H1 (cell line): ENCODE measurements at regions not wholly inside any gene's neighbourhood (a gene's known extent, or its start where the extent isn't known, plus 50 kb on each side); places are given as distances from the start of the nearest gene placed in this dataset.

Experiments
- CTCF ChIA-PET: fragments of 300-600 bp; sonication (Branson Sonifier 250); formaldehyde crosslinking; loops from one replicate; lab custom pipeline; 2021; ENCODE audit not compliant: partially characterized antibody; lab: Charles Lee
- POLR2A ChIA-PET: fragments of 300-600 bp; sonication (Branson Sonifier 250); formaldehyde crosslinking; loops from one replicate; lab custom pipeline; 2021; ENCODE audit warnings: inconsistent platforms; ENCODE audit not compliant: partially characterized antibody; lab: Charles Lee
- DNase-seq, 2 experiments: peaks; one replicate each; pipeline versions ENCODE4 v3.0.0 to v3.0.0-alpha.2; 2010 to 2022; ENCODE audit warnings: low spot score in 2 of 2, low read depth in 1 of 2, mixed read lengths in 1 of 2
- FAIRE-seq: peaks from 2 replicates; lab custom pipeline; 2011; peaks lifted over from hg19 to GRCh38; lab: Jason Lieb, UNC
- H2AFZ ChIP-seq: 2 replicates; pipeline ENCODE4 v1.8.1; 2012; ENCODE audit warnings: low read length, inconsistent platforms
- H2AK5ac ChIP-seq: 2 replicates; pipeline ENCODE4 v1.6.1; 2013; ENCODE audit warnings: low read depth, low read length
- H2BK120ac ChIP-seq: replicated peaks from 2 replicates; pipeline ENCODE3; 2013; ENCODE audit warnings: low read depth, low read length, inconsistent platforms
- H2BK12ac ChIP-seq: 2 replicates; pipeline ENCODE4 v1.6.1; 2013; ENCODE audit warnings: low read depth, low read length
- H2BK15ac ChIP-seq: 2 replicates; pipeline ENCODE4 v1.6.1; 2013; ENCODE audit warnings: low read length
- H2BK20ac ChIP-seq: 2 replicates; pipeline ENCODE4 v1.6.1; 2013; ENCODE audit warnings: low read length
- H2BK5ac ChIP-seq: 2 replicates; pipeline ENCODE4 v1.6.1; 2013; ENCODE audit warnings: low read depth, low read length
- H3K14ac ChIP-seq: 2 replicates; pipeline ENCODE4 v1.6.1; 2013; ENCODE audit warnings: inconsistent platforms; ENCODE audit not compliant: insufficient read length
- H3K18ac ChIP-seq: 2 replicates; pipeline ENCODE4 v1.6.1; 2013; ENCODE audit warnings: low read length; ENCODE audit errors: extremely low read depth
- H3K23ac ChIP-seq: 2 replicates; pipeline ENCODE4 v1.6.1; 2013; ENCODE audit warnings: inconsistent platforms; ENCODE audit not compliant: insufficient read length
- H3K23me2 ChIP-seq: 2 replicates; pipeline ENCODE4 v1.6.1; 2013; ENCODE audit warnings: low read depth, low read length
- H3K27ac ChIP-seq: 2 replicates; pipeline ENCODE4 v1.6.1; 2011; ENCODE audit warnings: low read depth, low read length, inconsistent platforms
- H3K27me3 ChIP-seq, 4 experiments: replicated peaks in 1 of 4; 1 replicate in 1 of 4; 2 replicates in 3 of 4; pipeline versions ENCODE4 v1.6.1 to v1.8.1; 2011 to 2013; ENCODE audit warnings: low read length in 3 of 4, mild to moderate bottlenecking in 3 of 4, inconsistent platforms in 2 of 4, mixed read lengths in 2 of 4, moderate library complexity in 1 of 4; ENCODE audit not compliant: control insufficient read depth in 3 of 4, insufficient read depth in 3 of 4; ENCODE audit errors: extremely low read depth in 1 of 4
- H3K36me3 ChIP-seq, 4 experiments: 2 replicates each; pipeline versions ENCODE4 v1.6.1 to v1.8.1; 2011 to 2013; ENCODE audit warnings: mild to moderate bottlenecking in 4 of 4, low read length in 3 of 4, moderate library complexity in 2 of 4, control low read depth in 1 of 4, inconsistent platforms in 1 of 4; ENCODE audit not compliant: insufficient read depth in 4 of 4, control insufficient read depth in 2 of 4
- H3K4ac ChIP-seq: replicated peaks from 2 replicates; pipeline ENCODE3; 2013; ENCODE audit warnings: low read length, low read depth, mixed read lengths, inconsistent platforms; ENCODE audit not compliant: insufficient read length
- H3K4me1 ChIP-seq, 4 experiments: replicated peaks in 1 of 4; 1 replicate in 1 of 4; 2 replicates in 3 of 4; pipeline versions ENCODE4 v1.6.1 to v1.8.1; 2011 to 2013; ENCODE audit warnings: low read length in 3 of 4, inconsistent platforms in 2 of 4, mixed read lengths in 1 of 4; ENCODE audit not compliant: insufficient read depth in 4 of 4, control insufficient read depth in 3 of 4
- H3K4me2 ChIP-seq, 2 experiments: 2 replicates each; pipeline versions ENCODE4 v1.6.1 to v1.8.1; 2011 to 2013; ENCODE audit warnings: low read depth in 2 of 2, low read length in 2 of 2, control low read depth in 1 of 2, inconsistent platforms in 1 of 2, mild to moderate bottlenecking in 1 of 2; ENCODE audit not compliant: insufficient read depth in 1 of 2
- H3K4me3 ChIP-seq, 4 experiments: fragments of 200-600, 300-600 bp in 1 of 4; sonication (generic), shearing (Covaris generic), sonication (Bioruptor Twin) in 1 of 4; 2 replicates each; pipeline versions ENCODE4 v1.5.1 to v1.8.1; 2011 to 2016; ENCODE audit warnings: low read length in 4 of 4, low read depth in 3 of 4, control low read depth in 2 of 4, inconsistent platforms in 2 of 4, mild to moderate bottlenecking in 2 of 4, mixed read lengths in 1 of 4, moderate library complexity in 1 of 4; ENCODE audit not compliant: insufficient read depth in 2 of 4; ENCODE audit errors: extremely low read depth in 1 of 4
- H3K56ac ChIP-seq: replicated peaks from 2 replicates; pipeline ENCODE3; 2013; ENCODE audit warnings: low read depth, mild to moderate bottlenecking, mixed read lengths, low read length, inconsistent platforms; ENCODE audit not compliant: insufficient read length
- H3K79me1 ChIP-seq: 2 replicates; pipeline ENCODE4 v1.6.1; 2013; ENCODE audit warnings: low read depth, low read length, control low read depth
- H3K79me2 ChIP-seq, 2 experiments: 2 replicates each; pipeline versions ENCODE4 v1.6.1 to v1.8.1; 2012 to 2013; ENCODE audit warnings: low read length in 2 of 2, mild to moderate bottlenecking in 2 of 2, inconsistent platforms in 1 of 2; ENCODE audit not compliant: insufficient read depth in 2 of 2, control insufficient read depth in 1 of 2
- H3K9ac ChIP-seq, 4 experiments: replicated peaks in 1 of 4; 1 replicate in 1 of 4; 2 replicates in 3 of 4; pipeline versions ENCODE4 v1.6.1 to v1.8.1; 2011 to 2013; ENCODE audit warnings: low read depth in 3 of 4, low read length in 3 of 4, control low read depth in 2 of 4, mild to moderate bottlenecking in 2 of 4, moderate library complexity in 2 of 4, inconsistent platforms in 1 of 4; ENCODE audit errors: extremely low read depth in 1 of 4
- H3K9me3 ChIP-seq, 2 experiments: 2 replicates each; pipeline versions ENCODE4 v1.6.1 to v1.8.1; 2012 to 2013; ENCODE audit warnings: mild to moderate bottlenecking in 2 of 2, moderate library complexity in 2 of 2, control low read depth in 1 of 2, inconsistent platforms in 1 of 2, low read depth in 1 of 2, low read length in 1 of 2, mixed read lengths in 1 of 2; ENCODE audit not compliant: insufficient read depth in 2 of 2
- H4K20me1 ChIP-seq, 2 experiments: replicated peaks in 1 of 2; 2 replicates each; pipeline versions ENCODE3 to v1.8.1; 2011 to 2013; ENCODE audit warnings: inconsistent platforms in 2 of 2, low read length in 2 of 2, mild to moderate bottlenecking in 1 of 2; ENCODE audit not compliant: insufficient read depth in 2 of 2, control insufficient read depth in 1 of 2
- H4K5ac ChIP-seq: 2 replicates; pipeline ENCODE4 v1.6.1; 2013; ENCODE audit warnings: low read length, low read depth, mixed read lengths, inconsistent platforms; ENCODE audit not compliant: insufficient read length
- H4K8ac ChIP-seq: 2 replicates; pipeline ENCODE4 v1.8.0; 2013; ENCODE audit warnings: mild to moderate bottlenecking, moderate library complexity, low read length, inconsistent platforms; ENCODE audit not compliant: insufficient read depth; ENCODE audit errors: extremely low read depth
- H4K91ac ChIP-seq: replicated peaks from 2 replicates; pipeline ENCODE3; 2013; ENCODE audit warnings: low read length, mixed read lengths, inconsistent platforms; ENCODE audit not compliant: insufficient read length
- BACH1 ChIP-seq: IDR thresholded peaks from 2 replicates; pipeline ENCODE4 v1.6.1; 2012; ENCODE audit warnings: low read length, improper control_type of control experiment
- EGR1 ChIP-seq: IDR thresholded peaks from 2 replicates; pipeline ENCODE4 v1.6.1; 2011; ENCODE audit warnings: low read depth, low read length, borderline replicate concordance
- MAFK ChIP-seq: IDR thresholded peaks from 2 replicates; pipeline ENCODE4 v1.6.1; 2012; ENCODE audit warnings: low read depth, mild to moderate bottlenecking, improper control_type of control experiment, low read length
- RAD21 ChIP-seq, 2 experiments: IDR thresholded peaks in 1 of 2; conservative IDR thresholded peaks in 1 of 2; 2 replicates each; pipeline ENCODE4 v1.6.1; 2011; ENCODE audit warnings: low read depth in 2 of 2, low read length in 2 of 2, improper control_type of control experiment in 1 of 2, inconsistent platforms in 1 of 2, mild to moderate bottlenecking in 1 of 2, moderate library complexity in 1 of 2
- RXRA ChIP-seq: IDR thresholded peaks from 2 replicates; pipeline ENCODE4 v1.6.1; 2011; ENCODE audit warnings: low read depth, mild to moderate bottlenecking, low read length, moderate library complexity; ENCODE audit not compliant: insufficient read depth
- SAP30 ChIP-seq: fragments of 300-600 bp; sonication (generic); IDR thresholded peaks from 2 replicates; pipeline ENCODE4 v1.7.1; 2012; ENCODE audit warnings: low read length, moderate library complexity, mild to moderate bottlenecking, inconsistent platforms; ENCODE audit not compliant: insufficient read depth, insufficient replicate concordance
- WGBS, 2 experiments: shearing (Covaris generic) in 1 of 2; methylation state at CpG; one replicate each; pipeline versions ENCODE4 v1.1.6 to v1.1.7; 2013 to 2015; ENCODE audit warnings: low lambda C conversion rate in 2 of 2, mixed read lengths in 2 of 2, inconsistent platforms in 1 of 2, low coverage in 1 of 2, missing lambda C conversion rate in 1 of 2; ENCODE audit not compliant: insufficient replicate concordance in 2 of 2, insufficient coverage in 1 of 2, insufficient read length in 1 of 2; ENCODE audit errors: extremely low coverage in 1 of 2, missing lambda C conversion rate in 1 of 2; 5-methylcytosine and 5-hydroxymethylcytosine counted together
- TF ChIP-seq, protein P1 (sequence below), 3 experiments: IDR thresholded peaks; 1 replicate in 2 of 3; 2 replicates in 1 of 3; pipeline versions ENCODE4 v1.5.1 to v1.6.1; 2011; ENCODE audit warnings: low read length in 3 of 3, mild to moderate bottlenecking in 3 of 3, inconsistent platforms in 2 of 3, low read depth in 1 of 3, moderate library complexity in 1 of 3; ENCODE audit not compliant: insufficient read depth in 1 of 3; ENCODE audit errors: control extremely low read depth in 1 of 3

DNA sequence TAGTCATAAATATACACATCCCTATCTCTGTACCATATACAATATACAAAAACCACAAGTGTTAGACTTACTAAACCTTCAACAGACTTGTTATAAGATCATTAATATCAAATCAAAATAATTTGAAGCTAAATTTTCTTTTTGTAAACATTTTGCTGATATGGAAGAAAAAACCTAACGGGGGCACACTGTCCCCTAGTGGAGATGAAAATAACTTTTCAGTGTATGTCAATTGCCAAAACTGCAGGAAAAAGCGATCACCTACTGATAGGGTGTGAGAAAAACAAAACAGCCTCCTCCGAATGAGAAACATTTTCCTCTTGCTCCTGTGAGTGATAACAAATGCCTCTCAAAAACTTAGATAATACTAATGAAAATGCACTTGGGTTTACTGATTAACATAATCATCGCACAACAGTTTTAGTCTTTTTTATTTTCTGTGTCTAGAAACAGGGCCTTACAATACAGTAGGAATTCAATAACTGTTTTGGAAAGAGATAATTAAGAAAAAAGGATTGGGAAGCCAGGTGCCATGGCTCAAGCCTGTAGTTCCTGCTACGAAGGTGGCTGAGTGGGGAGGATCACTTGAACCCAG lies 322.7 kb downstream of the CRPPA start:
- H2BK5ac ChIP-seq = no peak overlapping the region
- no peak overlapping the region for H3K9ac ChIP-seq
- H2BK20ac ChIP-seq = no peak overlapping the region
- no peaks in the 10 kb centered on the region for H3K27me3 ChIP-seq
- no peaks in the 10 kb centered on the region for H3K79me1 ChIP-seq
- no peak overlapping the region; a peak in 1 of 4 replicates for H3K4me2 ChIP-seq
- TF ChIP-seq EGR1 (no peak), BACH1 (no peak), MAFK (peak; percentile 86), SAP30 (no peak), RAD21 (IDR thresholded peaks at IDR 0.05 in 1 of 2, conservative IDR thresholded peaks at IDR 0.05 in 1 of 2; ENCODE audit: low read depth in 2 of 2, low read length in 2 of 2) (peak; percentile 65 to 66), RXRA (no peak)
- TF ChIP-seq, protein P1, sequence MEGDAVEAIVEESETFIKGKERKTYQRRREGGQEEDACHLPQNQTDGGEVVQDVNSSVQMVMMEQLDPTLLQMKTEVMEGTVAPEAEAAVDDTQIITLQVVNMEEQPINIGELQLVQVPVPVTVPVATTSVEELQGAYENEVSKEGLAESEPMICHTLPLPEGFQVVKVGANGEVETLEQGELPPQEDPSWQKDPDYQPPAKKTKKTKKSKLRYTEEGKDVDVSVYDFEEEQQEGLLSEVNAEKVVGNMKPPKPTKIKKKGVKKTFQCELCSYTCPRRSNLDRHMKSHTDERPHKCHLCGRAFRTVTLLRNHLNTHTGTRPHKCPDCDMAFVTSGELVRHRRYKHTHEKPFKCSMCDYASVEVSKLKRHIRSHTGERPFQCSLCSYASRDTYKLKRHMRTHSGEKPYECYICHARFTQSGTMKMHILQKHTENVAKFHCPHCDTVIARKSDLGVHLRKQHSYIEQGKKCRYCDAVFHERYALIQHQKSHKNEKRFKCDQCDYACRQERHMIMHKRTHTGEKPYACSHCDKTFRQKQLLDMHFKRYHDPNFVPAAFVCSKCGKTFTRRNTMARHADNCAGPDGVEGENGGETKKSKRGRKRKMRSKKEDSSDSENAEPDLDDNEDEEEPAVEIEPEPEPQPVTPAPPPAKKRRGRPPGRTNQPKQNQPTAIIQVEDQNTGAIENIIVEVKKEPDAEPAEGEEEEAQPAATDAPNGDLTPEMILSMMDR (IDR thresholded peaks at IDR 0.05; ENCODE audit: control extremely low read depth in 1 of 3, insufficient read depth in 1 of 3, low read depth in 1 of 3, low read length in 3 of 3) = peak in 2 of 3 experiments; percentile 57 to 68; a peak in 3 of 4 replicates
- H2BK15ac ChIP-seq = no peak overlapping the region
- no peaks in the 10 kb centered on the region for H3K23me2 ChIP-seq
- ChIA-PET POLR2A (no interaction called here), CTCF (interaction anchor here (0.6 to 2.6 kb wide), 18 partner anchors 10 to 771 kb away, joined by 3 to 13 read pairs (median 4); no protein-coding TSS in a partner anchor)
- no peak overlapping the region for H2AFZ ChIP-seq
- H3K14ac ChIP-seq = no peak overlapping the region
- no peak overlapping the region; the same call in 1 of the 2 replicates for H2AK5ac ChIP-seq
- FAIRE-seq (peak; percentile 50), DNase-seq (no peak)
- no peak overlapping the region for H2BK120ac ChIP-seq
- H3K4ac ChIP-seq = no peak overlapping the region
- H4K91ac ChIP-seq = no peak overlapping the region
- H3K4me3 ChIP-seq = no peak overlapping the region
- no peak overlapping the region for H4K8ac ChIP-seq
- H3K9me3 ChIP-seq = no peaks in the 10 kb centered on the region
- no peaks in the 10 kb centered on the region for H3K79me2 ChIP-seq
- 49% methylated on average over 5 of the region's 5 CpGs; no CpG with 5 or more reads in 1 of the 2 experiments for WGBS, 2 experiments
- no peaks in the 10 kb centered on the region for H3K36me3 ChIP-seq
- H4K20me1 ChIP-seq = no peaks in the 10 kb centered on the region
- peaks cover 0 to 4% (median 0%) of the 10 kb centered on the region in 4 experiments; a peak in 2 of 7 replicates for H3K4me1 ChIP-seq
- no peak overlapping the region for H3K56ac ChIP-seq
- no peak overlapping the region for H2BK12ac ChIP-seq
- H4K5ac ChIP-seq = no peak overlapping the region
- no peak overlapping the region for H3K23ac ChIP-seq
- H3K27ac ChIP-seq = no peak overlapping the region
- no peak overlapping the region for H3K18ac ChIP-seq
